Ishikawa (cell line): ENCODE measurements at regions not wholly inside any gene's neighbourhood (a gene's known extent, or its start where the extent isn't known, plus 50 kb on each side); places are given as distances from the start of the nearest gene placed in this dataset.

ENCODE experiments used
- CREB1 ChIP-seq: IDR thresholded peaks from 2 replicates; pipeline ENCODE4 v1.6.1; 2012; ENCODE audit warnings: low read depth
- EP300 ChIP-seq: IDR thresholded peaks from 2 replicates; pipeline ENCODE4 v1.6.1; 2012; ENCODE audit warnings: borderline replicate concordance
- FOXM1 ChIP-seq: IDR thresholded peaks from 2 replicates; pipeline ENCODE4 v1.6.1; 2012; ENCODE audit warnings: low read depth, borderline replicate concordance
- MAX ChIP-seq: IDR thresholded peaks from 2 replicates; pipeline ENCODE4 v1.6.1; 2012
- RAD21 ChIP-seq: IDR thresholded peaks from 2 replicates; pipeline ENCODE4 v1.6.1; 2012; ENCODE audit warnings: low read depth
- REST ChIP-seq: IDR thresholded peaks from 2 replicates; pipeline ENCODE4 v1.6.1; 2012; ENCODE audit warnings: low read depth, mild to moderate bottlenecking
- TAF1 ChIP-seq: IDR thresholded peaks from 2 replicates; pipeline ENCODE4 v1.6.1; 2012; ENCODE audit warnings: low read depth, mild to moderate bottlenecking
- TEAD4 ChIP-seq: IDR thresholded peaks from 2 replicates; pipeline ENCODE4 v1.6.1; 2012
- USF1 ChIP-seq: IDR thresholded peaks from 2 replicates; pipeline ENCODE4 v1.6.1; 2012
- YY1 ChIP-seq: IDR thresholded peaks from 2 replicates; pipeline ENCODE4 v1.6.1; 2012; ENCODE audit warnings: low read depth
- ZBTB7A ChIP-seq: IDR thresholded peaks from 2 replicates; pipeline ENCODE4 v1.6.1; 2012; ENCODE audit warnings: low read depth

- TF ChIP-seq ZBTB7A: no peak
- no peak for TF ChIP-seq USF1
- TF ChIP-seq FOXM1: no peak
- no peak for TF ChIP-seq TEAD4
- no peak for TF ChIP-seq RAD21
- TF ChIP-seq YY1: no peak
- no peak for TF ChIP-seq EP300
- TF ChIP-seq MAX: no peak
- no peak for TF ChIP-seq TAF1
- TF ChIP-seq CREB1: no peak
- no peak for TF ChIP-seq REST
These were observed 600.1 kb downstream of the INSC start for GRCh38 chr11:15714641-15715399.
